GM18511 (cell line): ENCODE measurements at regions not wholly inside any gene's neighbourhood (a gene's known extent, or its start where the extent isn't known, plus 50 kb on each side); places are given as distances from the start of the nearest gene placed in this dataset.

Experiments used
- ATAC-seq: cut with Tn5 transposase; IDR thresholded peaks from one replicate; pipeline ENCODE4 v1.9.1; 2021; ENCODE audit warnings: mild to moderate bottlenecking, moderate library complexity; ENCODE audit not compliant: unreplicated experiment

GRCh38 chr4:100742045-100742444, 224.2 kb upstream of the EMCN start:
- no peak for ATAC-seq

- ATAC-seq = no peak
Measured at GRCh38 chr4:100739426-100739825, 221.6 kb upstream of the EMCN start.

DNA sequence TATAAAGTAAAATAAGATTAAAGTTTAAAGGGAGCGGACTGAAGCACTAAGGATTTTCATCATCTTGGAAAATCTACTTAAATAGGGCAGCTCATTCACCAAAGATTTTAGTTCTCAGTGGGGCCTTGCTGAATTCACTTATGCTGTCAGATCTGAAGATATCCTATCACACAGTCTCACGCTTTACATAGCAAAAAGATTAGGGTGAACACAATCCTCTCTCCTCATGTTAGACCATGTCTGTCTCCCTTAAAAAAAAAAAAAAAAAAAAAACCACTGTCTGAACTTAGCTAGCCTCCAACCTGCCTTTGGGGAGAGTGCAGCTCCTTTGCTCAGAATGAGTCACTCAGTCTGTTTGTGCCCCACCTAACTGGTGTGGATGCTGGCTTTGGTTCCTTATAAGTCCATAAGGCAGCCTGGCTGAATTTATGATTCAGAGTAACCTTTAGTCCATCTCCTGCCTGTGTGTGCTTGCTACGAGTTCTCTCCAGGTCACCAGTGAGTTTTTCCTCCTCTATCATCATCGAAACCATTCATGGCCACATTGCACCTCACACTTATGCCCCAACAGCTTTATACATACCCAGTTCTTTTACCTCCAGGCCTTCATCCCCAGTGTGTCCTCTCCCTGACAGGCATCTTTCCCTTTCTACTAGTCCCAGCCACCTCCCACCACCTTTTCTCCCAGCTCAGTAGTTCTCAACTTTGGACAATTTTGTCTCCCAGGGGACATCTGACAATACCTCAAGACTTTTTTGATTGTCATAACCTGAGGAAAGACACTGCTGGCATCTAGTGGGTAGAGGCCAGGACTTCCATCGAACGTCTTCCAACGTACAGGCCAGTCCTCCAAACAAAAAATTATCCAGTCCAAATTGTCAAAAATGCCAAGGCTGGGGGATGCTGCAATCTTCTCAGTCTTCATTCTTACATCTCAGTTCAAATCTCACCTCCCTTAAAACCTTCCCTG, 220.7 kb upstream of the EMCN start:
- ATAC-seq = peak; percentile 62

DNA sequence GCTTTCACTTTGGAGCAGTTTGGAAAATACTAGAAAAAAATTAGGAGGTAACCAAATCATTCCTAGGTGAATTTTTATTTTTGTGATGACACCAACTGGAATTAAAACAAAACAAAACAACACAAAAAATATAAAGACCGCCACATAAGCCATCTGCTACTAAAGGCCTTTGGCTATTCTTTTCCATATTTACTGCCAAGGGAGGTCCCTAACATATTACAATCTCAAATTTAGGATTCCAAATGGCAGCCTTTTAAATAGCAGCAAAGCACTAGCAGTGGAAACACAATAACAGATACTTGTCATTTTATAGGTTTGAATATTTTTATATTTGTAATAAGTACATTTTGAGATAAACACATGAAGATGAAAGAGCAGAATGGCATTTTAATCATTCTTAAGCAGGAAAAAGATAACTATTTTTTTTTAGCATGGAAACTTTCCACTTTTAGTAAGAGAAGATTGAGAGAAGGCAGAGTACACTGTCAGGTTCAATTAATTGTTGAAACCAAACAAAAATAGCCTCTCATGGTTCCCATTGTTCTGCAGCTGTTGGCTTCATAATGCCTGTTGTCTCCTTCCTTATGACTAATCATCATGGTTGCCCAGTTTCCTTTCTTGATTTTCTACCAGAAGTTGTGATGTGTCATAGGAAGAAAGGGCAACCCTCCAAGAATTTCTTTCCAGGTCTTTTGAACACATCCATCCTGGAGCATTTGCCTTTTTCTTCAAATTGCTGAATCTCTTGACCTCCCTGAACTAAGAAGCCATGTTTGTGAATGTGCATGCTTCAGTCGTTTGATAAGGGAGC, 219.0 kb upstream of the EMCN start:
- ATAC-seq = no peak

GRCh38 chr4:100728861-100729260, 211.0 kb upstream of the EMCN start:
- ATAC-seq = no peak

DNA sequence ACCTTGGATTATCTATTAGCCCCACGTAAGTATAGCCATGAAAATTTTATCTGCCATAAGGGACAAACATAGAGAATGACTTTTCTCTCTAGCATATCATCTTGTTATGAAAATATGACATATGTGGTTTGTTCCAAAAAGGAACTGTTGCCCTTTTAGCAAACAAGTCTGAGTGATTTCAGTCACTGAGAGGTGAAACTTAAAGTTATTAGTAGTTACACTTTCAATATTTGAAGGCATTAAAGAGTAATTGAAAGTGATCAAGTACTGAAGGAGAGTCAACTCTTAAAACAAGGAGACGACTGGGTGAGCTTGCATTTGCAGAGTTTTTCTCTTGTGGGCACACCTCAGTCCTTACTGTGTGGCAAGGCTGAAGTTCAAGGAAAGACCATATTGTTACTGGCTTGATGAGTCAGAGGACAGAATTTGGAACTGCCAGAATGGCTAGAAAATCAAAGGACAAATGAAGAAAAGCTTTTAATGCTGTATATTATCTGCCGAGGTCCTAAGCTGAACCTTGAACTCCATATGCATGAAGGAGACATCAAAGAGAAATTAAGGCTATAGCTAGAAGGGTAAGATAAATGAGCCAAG, 205.1 kb upstream of the EMCN start:
- peak; percentile 68 for ATAC-seq

- ATAC-seq = no peak
Measured at GRCh38 chr4:100722133-100722532, 204.3 kb upstream of the EMCN start.

DNA sequence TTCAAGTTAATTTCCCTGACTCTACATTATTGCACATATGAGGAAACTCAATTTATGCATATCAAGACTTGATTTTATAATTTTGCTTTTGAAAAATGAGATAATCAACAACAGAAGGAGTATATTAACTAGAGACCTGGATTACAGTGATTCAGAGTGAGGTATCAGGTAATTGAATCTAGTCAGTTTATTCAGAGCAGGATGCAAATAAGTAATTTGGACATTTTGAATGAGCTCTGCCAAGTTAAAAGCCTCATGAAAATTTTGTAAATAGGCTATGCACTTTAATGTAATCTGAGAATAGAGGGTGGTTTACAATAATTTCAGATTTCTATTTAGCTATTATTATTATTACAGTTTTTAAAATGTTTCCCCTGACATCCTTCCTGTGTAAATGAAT, 203.7 kb upstream of the EMCN start:
- no peak for ATAC-seq

DNA sequence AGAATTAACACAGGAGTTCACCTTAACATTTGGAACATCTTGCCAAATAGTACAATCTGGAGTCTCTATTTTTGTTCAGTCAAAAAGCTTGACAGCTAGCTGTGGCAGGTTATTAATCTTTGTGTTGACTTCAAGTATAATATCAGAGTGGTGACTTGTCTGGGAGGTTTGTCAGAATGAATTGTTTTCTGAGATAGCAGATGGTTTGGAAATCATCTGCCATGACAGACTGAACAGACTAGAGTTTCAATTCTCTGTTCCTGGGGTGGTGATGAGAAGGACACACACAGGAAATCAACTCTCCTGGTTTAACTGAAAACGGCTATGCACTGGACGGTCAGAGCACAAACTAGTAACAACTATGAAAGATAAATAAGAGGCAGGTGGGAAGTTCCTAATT, 203.3 kb upstream of the EMCN start:
- ATAC-seq = no peak

GRCh38 chr4:100716416-100716815, 198.6 kb upstream of the EMCN start:
- no peak for ATAC-seq

GRCh38 chr4:100708776-100709175, 191.0 kb upstream of the EMCN start:
- ATAC-seq = no peak

DNA sequence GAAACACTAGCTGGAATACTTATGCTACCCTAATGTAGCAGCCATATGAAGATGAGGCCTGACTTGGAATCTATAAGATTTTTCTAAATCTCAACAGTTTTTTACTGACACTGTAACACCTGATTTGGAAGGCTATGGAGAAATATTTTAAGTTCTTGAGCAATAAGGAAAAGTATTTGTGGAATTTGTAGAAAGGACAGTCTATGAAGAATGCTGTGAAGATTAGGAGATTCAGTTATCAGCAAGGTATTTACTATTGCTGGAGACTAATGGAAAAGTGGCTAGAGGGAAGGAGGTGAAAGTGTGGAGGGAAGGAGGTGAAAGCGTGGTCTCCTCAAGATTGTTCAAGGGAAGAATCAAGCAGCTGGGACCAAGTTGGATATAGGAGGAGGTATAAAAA, 190.0 kb upstream of the EMCN start:
- no peak for ATAC-seq

GRCh38 chr4:100696531-100696930, 178.7 kb upstream of the EMCN start:
- no peak for ATAC-seq

- no peak for ATAC-seq
Measured at GRCh38 chr4:100695871-100696270, 178.0 kb upstream of the EMCN start.

- ATAC-seq = no peak
Measured at GRCh38 chr4:100695039-100695654, 177.3 kb upstream of the EMCN start.

GRCh38 chr4:100694467-100694866, 176.6 kb upstream of the EMCN start:
- no peak for ATAC-seq

GRCh38 chr4:100690812-100691211, 173.0 kb upstream of the EMCN start:
- ATAC-seq = no peak

DNA sequence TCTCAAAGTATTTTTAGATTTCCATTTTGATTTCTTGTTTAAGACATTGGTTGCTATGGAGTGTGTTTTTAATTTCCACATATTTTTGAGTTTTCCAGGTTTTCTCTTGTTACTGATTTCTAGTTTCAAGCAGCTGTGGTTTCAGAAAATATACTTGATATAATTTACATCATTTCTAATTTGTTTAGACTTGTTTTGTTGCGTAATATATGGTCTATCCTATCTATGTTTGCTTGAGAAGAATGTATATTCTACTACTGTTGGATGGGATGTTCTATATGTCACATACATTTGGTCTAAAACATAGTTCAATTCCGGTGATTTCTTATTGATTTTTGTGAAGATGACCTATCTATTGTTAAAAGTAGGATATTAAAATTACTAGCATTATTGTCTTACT, 170.5 kb upstream of the EMCN start:
- no peak for ATAC-seq

- ATAC-seq = no peak
Measured at GRCh38 chr4:100682477-100683218, 164.8 kb upstream of the EMCN start.

DNA sequence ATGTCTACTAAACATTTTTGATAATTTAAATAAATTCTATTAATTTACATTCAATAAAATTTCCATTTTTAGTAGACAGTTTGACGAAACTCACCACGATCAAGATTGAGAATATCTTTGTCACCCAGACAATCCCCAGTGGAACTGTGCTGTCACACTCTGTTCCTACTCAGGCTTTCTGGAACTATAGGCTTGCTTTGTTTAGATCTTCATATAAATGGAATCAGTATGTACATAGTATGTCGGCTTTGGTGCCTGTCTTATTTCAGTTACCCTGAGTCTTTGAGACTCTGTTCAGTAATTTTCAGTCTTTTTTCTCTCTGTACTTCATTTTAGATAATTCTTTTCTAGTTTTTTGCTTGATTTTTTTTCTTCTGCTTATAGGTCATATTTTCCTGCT, 163.5 kb upstream of the EMCN start:
- no peak for ATAC-seq
